ENCODE measurements at regions not wholly inside any gene's neighbourhood (a gene's known extent, or its start where the extent isn't known, plus 50 kb on each side); places are given as distances from the start of the nearest gene placed in this dataset.
"Not testable (repeated sequence)": the region's sequence is repeated elsewhere in the genome, so short reads cannot be mapped to it uniquely, and the experiment has no call there.

DNA sequence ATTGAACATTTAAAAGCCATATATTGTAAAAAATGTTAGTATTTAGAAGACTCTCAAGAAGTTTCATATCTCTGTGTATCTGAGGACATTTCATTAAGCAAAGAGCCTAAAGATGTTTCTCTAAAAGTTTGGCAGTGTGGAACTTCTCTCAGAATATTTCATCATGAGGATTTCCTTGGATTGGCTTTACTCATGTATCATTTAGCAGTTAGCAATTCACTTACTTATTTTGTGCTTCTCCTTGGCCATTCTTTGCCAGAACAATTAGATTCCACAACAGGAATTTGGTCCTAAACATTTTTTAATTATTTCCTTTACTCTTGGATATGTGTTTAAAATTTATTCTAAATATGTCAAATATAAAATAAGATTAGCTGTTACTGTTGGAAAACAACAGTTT lies 345.0 kb upstream of the LRRTM4 start:
- DNase-seq (ENCODE audit: extremely low read depth, low read depth), result no peak
- no peak for TF ChIP-seq CTCF (IDR thresholded peaks at IDR 0.05; ENCODE audit: low read depth, low read length, missing control alignments)
- no peak overlapping the region for H3K4me3 ChIP-seq (replicated peaks; ENCODE audit: low read depth, low read length)

GRCh38 chr2:77873506-77873905 lies 351.3 kb upstream of the LRRTM4 start:
- no peak for DNase-seq (ENCODE audit: extremely low read depth, low read depth)
- H3K4me3 ChIP-seq (replicated peaks; ENCODE audit: low read depth, low read length), result no peak overlapping the region
- no peak for TF ChIP-seq CTCF (IDR thresholded peaks at IDR 0.05; ENCODE audit: low read depth, low read length, missing control alignments)

DNA sequence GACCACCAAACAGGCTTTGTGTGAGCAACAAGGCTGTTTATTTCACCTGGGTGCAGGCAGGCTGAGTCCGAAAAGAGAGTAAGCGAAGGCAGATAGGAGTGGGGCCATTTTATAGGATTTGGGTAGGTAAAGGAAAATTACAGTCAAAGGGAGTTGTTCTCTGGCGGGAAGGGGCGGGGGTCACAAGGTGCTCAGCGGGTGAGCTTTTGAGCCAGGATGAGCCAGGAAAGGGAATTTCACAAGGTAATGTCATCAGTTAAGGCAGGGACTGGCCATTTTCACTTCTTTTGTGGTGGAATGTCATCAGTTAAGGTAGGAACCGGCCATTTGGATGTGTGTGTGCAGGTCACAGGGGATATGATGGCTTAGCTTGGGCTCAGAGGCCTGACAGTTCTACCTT lies 378.0 kb upstream of the LRRTM4 start:
- not testable (repeated sequence) for DNase-seq (ENCODE audit: extremely low read depth, low read depth); H3K4me3 ChIP-seq (replicated peaks; ENCODE audit: low read depth, low read length)

- DNase-seq (ENCODE audit: extremely low read depth, low read depth), result no peak
- no peak overlapping the region for H3K4me3 ChIP-seq (replicated peaks; ENCODE audit: low read depth, low read length)
- no peak for TF ChIP-seq CTCF (IDR thresholded peaks at IDR 0.05; ENCODE audit: low read depth, low read length, missing control alignments)
Observed at GRCh38 chr2:77910136-77910535, 388.0 kb upstream of the LRRTM4 start.

DNA sequence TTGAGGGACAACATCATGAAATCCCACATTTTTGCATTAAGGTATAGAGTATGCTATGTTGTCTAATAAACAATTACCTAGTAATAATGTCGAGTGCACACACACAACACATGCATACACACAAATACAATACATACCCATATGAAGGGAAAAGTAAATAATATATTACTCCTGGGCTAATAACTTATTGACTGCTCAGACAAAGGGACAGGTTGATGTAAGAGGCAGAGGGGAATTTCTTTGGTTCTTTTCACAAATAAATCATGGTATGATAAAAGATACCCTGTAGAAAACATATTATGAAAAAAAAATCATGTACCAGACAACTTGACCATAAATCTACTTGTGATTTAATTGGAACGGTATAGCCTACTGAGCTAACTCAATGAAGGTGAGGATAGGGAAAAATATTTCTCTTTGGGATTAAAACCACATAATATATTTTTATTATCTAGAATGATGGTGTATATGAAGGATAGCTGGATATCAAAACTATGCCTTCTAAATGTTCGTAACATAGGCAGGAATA lies 398.7 kb upstream of the LRRTM4 start:
- no peak for TF ChIP-seq CTCF (IDR thresholded peaks at IDR 0.05; ENCODE audit: low read depth, low read length, missing control alignments)
- H3K4me3 ChIP-seq (replicated peaks; ENCODE audit: low read depth, low read length), result no peak overlapping the region
- DNase-seq (ENCODE audit: extremely low read depth, low read depth), result no peak

- H3K4me3 ChIP-seq (replicated peaks; ENCODE audit: low read depth, low read length), result no peak overlapping the region
- TF ChIP-seq CTCF (IDR thresholded peaks at IDR 0.05; ENCODE audit: low read depth, low read length, missing control alignments), result no peak
- no peak for DNase-seq (ENCODE audit: extremely low read depth, low read depth)
Observed at GRCh38 chr2:77922567-77922966, 400.4 kb upstream of the LRRTM4 start.

DNA sequence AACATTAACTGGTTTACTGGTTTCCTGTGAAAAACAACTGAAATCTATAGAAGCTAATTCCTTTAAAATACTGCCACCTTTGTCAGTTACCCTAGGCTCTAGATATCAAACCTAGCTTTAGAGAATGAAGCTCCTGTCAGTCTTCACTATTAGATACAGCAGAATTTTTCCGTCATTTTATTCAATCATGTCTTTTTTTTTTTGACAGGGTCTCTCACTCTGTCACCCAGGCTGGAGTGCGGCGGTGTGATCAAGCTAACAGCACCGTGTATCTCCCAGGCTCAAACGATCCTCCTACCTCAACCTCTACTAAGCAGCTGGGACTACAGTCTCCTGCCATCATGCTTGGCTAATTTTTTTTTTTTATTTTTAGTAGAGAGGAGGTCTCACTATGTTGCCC lies 415.2 kb upstream of the LRRTM4 start:
- H3K4me3 ChIP-seq (replicated peaks; ENCODE audit: low read depth, low read length), result no peak overlapping the region
- DNase-seq (ENCODE audit: extremely low read depth, low read depth), result no peak
- no peak for TF ChIP-seq CTCF (IDR thresholded peaks at IDR 0.05; ENCODE audit: low read depth, low read length, missing control alignments)

All from HFF-Myc (cell line).